Hematopoietic multipotent progenitor cell treated with erythropoietin and hydrocortisone succinate and interleukin-3 and kit ligand, for 6 days (in vitro differentiated cells): ENCODE measurements at regions not wholly inside any gene's neighbourhood (a gene's known extent, or its start where the extent isn't known, plus 50 kb on each side); places are given as distances from the start of the nearest gene placed in this dataset.
"Not testable (repeated sequence)": the region's sequence is repeated elsewhere in the genome, so short reads cannot be mapped to it uniquely, and the experiment has no call there.

Experiments
- DNase-seq: peaks from one replicate; pipeline ENCODE4 v3.0.0-alpha.2; 2015

- DNase-seq, result no peak
These were observed 405.4 kb upstream of the TECRL start for GRCh38 chr4:64814616-64815015.

DNA sequence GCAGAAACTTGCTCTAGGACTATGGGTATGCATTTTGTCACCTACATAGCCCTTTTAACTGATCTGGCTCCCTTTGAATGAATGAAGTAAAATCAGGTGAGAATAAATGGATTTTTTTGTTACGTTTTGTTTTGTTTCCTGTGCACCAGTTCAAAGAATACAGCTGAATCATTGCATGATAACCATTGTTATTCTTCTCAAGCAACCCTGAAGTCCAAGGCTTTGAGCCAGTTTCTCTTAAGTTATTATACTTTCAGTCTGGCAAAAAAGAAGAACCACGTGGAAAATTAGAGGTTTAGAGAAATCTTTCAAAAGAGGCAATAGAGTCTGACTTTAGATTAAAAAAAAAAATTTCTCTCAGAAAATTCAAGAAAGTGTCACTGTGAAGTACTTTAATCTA, 398.6 kb upstream of the TECRL start:
- DNase-seq, result no peak

DNA sequence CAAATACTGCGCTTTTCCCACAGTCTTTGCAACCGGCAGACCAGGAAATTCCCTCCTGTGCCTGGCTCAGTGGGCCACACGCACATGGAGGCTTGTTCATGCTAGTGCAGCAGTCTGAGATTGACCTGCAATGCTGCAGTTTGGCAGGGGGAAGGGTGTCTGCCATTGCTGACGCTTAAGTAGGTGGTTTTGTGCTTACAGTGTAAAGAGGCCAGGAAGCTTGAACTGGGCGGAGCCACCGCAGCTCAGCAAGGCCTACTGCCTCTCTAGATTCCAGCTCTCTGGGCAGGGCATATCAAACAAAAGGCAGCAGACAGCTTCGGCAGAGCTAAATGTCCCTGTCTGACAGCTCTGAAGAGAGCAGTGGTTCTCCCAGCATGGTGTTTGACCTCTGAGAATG, 390.5 kb upstream of the TECRL start:
- no peak for DNase-seq

DNA sequence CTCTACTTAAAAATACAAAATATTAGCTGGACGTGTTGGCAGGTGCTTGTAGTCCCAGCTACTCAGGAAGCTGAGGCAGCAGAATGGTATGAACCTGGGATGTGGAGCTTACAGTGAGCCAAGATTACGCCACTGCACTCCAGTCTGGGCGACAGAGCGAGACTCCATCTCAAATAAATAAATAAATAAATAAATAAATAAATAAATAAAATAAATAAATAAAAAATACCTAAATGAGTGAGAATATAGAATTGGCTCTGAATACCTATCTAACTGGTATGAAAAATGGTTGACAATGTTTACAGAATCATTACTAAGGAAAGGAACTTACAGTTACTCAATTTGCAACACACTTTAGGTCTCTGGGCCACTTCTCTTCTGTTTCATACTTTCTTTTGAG, 389.6 kb upstream of the TECRL start:
- DNase-seq, result not testable (repeated sequence)

DNA sequence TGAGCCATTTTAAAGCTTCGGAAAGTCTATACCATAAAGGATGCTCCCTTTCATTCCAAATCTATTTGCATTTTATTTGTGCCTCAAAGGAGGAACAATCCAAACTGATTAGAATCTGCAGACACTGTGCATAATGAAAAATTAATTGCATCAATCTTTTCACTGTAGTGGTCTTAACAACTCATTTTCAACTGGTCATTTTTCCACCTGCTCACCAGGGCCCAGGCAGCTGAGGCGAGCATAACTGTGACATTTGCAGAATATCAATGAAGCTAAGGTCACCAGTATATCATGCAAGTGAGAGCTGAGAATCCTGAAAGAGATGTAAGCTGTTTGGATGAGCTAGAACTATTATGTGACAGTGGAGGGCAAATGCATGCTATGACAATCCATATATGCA, 387.3 kb upstream of the TECRL start:
- no peak for DNase-seq

DNA sequence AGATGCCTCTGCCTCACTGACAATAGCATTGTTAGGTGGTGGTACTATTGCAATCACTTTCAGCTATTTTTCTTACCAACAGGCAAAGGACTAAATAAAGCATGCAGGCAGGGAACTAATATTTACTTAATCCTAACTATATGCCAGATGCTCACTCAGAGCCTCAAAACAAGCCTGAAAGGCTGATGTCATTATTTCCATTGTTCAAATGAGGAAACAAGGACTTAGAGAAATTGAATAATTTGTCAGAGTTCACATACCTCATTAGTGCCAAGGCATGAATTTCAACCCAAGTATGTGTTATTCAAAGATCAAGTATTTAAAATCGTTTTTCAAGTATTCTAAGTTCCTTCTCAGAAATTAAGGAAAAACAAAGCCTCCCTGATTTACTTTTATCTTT, 374.9 kb upstream of the TECRL start:
- no peak for DNase-seq

DNA sequence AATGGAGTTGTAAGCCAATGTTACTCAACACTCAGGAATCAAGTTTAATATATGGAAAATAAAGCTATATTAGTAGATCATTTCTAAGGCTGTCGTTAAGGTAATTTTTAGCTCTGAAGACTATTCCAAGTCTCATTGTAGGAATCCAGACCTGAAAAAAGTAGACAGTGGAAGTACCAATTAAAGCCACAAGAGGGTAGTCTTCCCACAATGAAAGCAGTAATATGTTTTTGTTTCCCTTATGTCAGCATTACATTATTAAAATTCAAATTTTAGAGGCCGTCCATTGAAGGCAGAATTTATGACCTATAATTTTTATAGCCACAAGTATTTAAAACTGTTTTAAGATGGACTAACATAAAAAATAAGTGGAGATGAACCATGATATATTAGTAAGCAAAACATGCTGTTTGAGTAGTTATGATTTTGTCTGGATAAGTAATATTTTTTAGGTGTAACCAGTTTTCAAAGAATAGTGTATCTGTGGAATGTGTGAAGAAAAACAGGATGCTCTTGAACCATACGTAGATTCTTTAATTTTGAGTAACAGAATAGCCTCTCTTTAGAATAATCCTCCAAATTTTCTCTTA, 372.6 kb upstream of the TECRL start:
- DNase-seq, result peak; percentile 38

GRCh38 chr4:64780664-64781063, 371.4 kb upstream of the TECRL start:
- DNase-seq, result no peak

GRCh38 chr4:64777286-64777685, 368.0 kb upstream of the TECRL start:
- no peak for DNase-seq

DNA sequence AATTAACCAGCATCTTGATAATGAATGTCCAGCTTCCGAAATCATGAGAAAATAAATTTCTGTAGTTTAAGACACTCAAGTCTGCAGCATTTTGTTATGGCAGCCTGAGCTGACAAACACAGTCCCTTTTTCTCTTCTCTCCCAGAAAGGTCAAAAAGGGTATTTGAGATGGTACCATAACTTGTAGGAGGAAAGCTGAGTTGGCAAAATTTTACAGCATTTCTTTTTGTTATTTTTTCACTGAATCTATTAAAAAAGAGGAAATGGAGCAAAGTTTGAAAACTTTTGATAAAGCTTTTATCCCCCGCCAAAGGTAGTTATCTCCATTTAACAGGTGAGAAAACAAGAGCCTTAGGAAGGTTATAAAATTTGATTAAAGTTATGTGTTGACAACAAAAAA, 367.6 kb upstream of the TECRL start:
- no peak for DNase-seq

GRCh38 chr4:64774626-64775025, 365.4 kb upstream of the TECRL start:
- DNase-seq, result no peak

DNA sequence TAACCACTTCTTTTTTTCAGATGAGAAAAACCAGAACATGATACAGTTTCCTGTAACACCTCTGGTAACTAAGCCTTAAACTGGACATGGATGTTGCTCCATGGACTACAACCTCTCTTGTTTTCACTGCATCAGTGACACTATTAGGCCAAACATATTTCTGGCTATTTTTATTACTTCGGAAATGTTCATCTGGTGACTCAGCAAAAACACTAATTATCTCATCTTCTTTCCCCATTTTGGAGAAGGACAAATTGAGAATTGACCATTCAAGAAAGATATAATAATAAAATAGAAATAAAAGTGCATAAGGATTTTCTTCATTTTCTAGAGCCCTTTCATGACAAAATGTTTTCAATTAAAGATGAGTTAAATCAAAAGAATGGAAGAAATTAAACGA, 361.9 kb upstream of the TECRL start:
- no peak for DNase-seq

DNA sequence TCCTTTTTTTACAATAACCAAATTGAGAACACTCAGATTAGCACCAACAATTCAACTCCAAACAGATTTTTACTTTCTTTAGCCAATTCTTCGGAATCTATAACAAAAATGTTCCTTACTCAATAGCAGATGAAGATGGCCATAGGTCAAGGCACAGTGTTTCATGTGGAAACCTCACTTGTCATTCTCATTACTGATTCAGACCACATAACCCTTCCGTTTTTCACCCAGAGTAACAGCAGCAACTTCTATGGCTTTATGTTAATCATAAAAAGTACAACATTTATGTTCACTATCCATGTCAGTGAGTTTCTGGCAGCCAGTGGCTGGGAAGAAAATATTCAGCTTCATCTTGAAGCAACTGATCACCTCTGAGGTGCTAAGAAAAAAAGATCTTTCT, 358.3 kb upstream of the TECRL start:
- no peak for DNase-seq

DNA sequence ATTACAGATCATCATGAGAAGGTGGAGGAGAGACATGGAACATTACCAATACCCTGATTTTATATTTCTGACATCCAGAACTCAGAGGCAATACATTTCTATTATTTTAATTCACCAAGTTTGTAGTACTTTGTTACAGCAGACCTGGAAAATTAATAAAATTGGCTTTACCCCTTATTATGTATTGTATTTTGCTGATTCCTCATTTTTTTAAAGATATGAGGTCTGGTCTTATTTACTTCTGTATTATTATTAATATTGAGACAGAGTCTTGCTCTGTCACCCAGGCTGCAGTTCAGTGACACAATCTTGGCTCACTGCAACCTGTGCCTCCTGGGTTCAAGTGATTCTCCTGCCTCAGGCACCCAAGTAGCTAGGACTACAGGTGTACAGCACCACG, 357.3 kb upstream of the TECRL start:
- DNase-seq, result no peak

DNA sequence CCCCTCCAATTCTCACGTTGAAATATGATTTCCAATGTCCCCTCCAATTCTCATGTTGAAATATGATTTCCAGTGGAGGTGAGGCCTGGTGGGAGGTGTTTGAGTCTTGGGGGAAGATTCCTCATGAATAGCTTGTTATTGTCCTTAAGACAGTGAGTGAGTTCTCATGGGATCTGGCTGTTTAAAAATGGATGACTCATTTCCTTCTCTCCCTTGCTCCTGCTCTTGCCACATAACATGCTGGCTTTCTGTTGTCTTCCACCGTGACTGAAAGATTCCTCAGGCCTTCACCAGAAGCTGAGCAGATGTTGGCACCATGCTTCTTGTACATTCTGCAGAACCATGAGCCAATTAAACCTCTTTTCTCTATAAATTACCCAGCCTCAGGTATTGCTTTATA, 346.8 kb upstream of the TECRL start:
- no peak for DNase-seq

GRCh38 chr4:64747919-64748715, 338.9 kb upstream of the TECRL start:
- DNase-seq, result no peak

GRCh38 chr4:64738240-64738639, 329.0 kb upstream of the TECRL start:
- DNase-seq, result no peak

DNA sequence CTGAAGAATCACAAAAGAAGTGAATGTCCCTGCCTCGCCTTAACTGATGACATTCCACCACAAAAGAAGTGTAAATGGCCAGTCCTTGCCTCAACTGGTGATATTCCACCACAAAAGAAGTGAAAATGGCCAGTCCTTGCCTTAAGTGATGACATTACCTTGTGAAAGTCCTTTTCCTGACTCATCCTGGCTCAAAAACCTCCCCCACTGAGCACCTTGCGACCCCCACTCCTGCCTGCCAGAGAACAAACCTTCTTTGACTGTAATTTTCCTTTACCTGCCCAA, 328.5 kb upstream of the TECRL start:
- not testable (repeated sequence) for DNase-seq

DNA sequence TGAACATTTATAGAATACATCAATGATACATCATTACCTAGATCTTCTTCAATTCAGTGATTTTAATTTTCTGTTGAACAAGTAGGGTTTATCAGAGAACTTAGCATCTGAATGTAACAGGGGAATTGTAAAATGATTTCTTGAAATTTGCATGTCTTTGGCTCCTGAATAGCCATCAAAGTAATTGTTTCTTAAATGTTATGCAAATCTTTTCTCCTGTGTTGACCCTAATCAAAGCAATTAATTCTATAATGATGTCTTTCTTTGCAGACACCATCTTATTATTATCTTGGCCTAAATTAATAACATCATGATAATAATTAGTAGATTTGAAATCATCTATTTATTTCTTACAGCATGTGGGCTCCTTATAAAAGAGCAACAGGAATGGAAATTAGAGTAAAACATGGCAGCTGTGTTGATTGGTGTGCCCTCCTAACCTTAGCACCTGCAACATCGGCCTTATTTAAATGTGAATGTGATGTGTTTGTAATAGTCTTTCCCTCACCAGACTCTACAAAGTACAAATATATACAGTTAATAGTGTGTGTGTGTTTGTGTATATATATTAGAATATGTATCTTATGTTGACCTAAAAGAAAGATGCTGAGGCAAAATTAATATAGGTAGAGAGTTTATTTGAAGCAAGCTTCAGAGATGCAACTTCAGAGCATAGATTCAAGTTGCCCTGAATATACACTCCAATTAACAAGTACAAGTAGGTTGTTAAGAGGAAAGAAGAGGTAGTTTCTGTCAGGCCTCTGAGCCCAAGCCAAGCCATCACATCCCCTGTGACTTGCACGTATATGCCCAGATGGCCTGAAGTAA, 328.0 kb upstream of the TECRL start:
- DNase-seq, result no peak

- no peak for DNase-seq
These were observed 320.3 kb upstream of the TECRL start for GRCh38 chr4:64729561-64729960.

DNA sequence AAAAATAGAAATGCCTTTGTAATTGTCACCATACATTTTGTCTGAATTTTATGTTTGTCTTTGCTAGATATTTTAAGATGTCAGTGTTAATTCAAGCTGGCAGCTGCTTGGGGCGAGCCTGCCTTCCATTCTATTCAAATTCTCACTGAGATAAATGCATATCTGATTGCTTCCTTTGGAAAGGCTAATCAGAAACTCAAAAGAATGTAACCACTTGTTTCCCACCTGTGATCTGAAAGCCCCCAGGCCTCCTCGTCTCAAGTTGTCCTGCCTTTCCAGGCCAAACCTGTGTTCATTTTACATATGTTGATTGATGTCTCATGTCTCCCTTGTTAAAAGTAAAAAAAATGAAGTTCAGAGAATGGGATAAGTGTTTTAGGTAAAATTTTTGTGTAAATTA, 318.7 kb upstream of the TECRL start:
- no peak for DNase-seq

GRCh38 chr4:64727391-64727790, 318.1 kb upstream of the TECRL start:
- DNase-seq, result not testable (repeated sequence)

GRCh38 chr4:64724689-64725088, 315.4 kb upstream of the TECRL start:
- DNase-seq, result no peak

GRCh38 chr4:64721106-64721505, 311.9 kb upstream of the TECRL start:
- DNase-seq, result no peak
